ENCODE measurements at regions not wholly inside any gene's neighbourhood (a gene's known extent, or its start where the extent isn't known, plus 50 kb on each side); places are given as distances from the start of the nearest gene placed in this dataset.
A peak's percentile ranks its signal among the peaks of the same experiment; 100 is the strongest.

DNA sequence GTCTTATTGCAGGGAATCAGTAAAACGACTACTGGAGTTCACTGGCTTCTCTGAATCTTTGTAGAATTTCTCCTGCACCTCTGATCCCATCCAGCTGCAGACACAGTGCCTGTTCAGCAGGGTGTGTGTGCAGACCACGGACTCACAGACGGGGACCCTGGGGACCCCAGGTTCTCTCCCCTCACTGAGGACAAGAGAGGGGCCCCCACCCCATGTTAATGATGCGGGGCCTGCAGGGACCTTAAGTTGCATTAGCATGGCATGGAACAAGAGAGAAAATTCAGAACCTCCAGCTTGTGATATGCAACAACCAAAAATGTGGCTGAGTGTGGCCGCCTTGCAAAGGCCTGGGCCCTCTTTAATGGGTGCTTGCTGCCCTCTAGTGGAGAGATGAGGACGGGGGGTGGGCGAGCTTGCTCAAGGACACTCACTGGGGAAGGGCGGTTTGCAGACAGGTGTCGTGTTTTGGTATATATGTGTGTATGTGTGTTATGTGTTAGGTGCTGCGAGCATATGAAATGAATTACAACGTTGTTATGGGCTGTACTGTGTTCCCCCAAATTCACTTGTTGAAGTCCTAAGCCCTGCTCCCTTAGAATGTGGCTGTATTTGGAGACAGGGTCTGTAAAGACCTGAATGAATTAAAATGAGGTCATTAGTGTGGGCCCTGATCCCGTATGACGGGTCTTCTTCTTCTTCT is 84.4 kb upstream of the SEPTIN5 start (continued):
- TF ChIP-seq, protein P1, sequence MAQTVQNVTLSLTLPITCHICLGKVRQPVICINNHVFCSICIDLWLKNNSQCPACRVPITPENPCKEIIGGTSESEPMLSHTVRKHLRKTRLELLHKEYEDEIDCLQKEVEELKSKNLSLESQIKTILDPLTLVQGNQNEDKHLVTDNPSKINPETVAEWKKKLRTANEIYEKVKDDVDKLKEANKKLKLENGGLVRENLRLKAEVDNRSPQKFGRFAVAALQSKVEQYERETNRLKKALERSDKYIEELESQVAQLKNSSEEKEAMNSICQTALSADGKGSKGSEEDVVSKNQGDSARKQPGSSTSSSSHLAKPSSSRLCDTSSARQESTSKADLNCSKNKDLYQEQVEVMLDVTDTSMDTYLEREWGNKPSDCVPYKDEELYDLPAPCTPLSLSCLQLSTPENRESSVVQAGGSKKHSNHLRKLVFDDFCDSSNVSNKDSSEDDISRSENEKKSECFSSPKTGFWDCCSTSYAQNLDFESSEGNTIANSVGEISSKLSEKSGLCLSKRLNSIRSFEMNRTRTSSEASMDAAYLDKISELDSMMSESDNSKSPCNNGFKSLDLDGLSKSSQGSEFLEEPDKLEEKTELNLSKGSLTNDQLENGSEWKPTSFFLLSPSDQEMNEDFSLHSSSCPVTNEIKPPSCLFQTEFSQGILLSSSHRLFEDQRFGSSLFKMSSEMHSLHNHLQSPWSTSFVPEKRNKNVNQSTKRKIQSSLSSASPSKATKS (CRISPR knock-in tag; IDR thresholded peaks at IDR 0.05) = no peak
- TF ChIP-seq ZNF431 (CRISPR knock-in tag; IDR thresholded peaks at IDR 0.05) (no peak), TAF1 (IDR thresholded peaks at IDR 0.05; ENCODE audit: control insufficient read depth, extremely low read depth, insufficient read depth, low read length, severe bottlenecking) (peak; percentile 27), MNT (conservative IDR thresholded peaks at IDR 0.05) (peak in 1 of 2 experiments; percentile 68; a peak in 2 of 4 replicates), HCFC1 (IDR thresholded peaks at IDR 0.05; ENCODE audit: low read depth, low read length) (peak; percentile 60), ETV5 (CRISPR knock-in tag; IDR thresholded peaks at IDR 0.05; ENCODE audit: low read depth) (no peak), NELFE (IDR thresholded peaks at IDR 0.05; ENCODE audit: insufficient read depth, insufficient read length) (no peak), MAFF (IDR thresholded peaks at IDR 0.05; ENCODE audit: low read length) (no peak), CHCHD3 (CRISPR knock-in tag; IDR thresholded peaks at IDR 0.05) (0 out of 2 replicates have a peak, but pooled peaks have one; percentile 57), GTF2A2 (tag; IDR thresholded peaks at IDR 0.05) (no peak), ZNF76 (CRISPR knock-in tag; IDR thresholded peaks at IDR 0.05; ENCODE audit: borderline replicate concordance) (0 out of 2 replicates have a peak, but pooled peaks have one; percentile 78), NEUROD1 (IDR thresholded peaks at IDR 0.05; ENCODE audit: borderline replicate concordance, low read depth, low read length, partially characterized antibody) (peak; percentile 81), RBM17 (IDR thresholded peaks at IDR 0.05; ENCODE audit: borderline replicate concordance, low read depth, low read length) (no peak), HIVEP1 (CRISPR knock-in tag; IDR thresholded peaks at IDR 0.05) (0 out of 2 replicates have a peak, but pooled peaks have one; percentile 55), MEF2D (tag; conservative IDR thresholded peaks at IDR 0.05; ENCODE audit: low read depth) (peak; percentile 41; the same call in 1 of the 2 replicates), TCF7 (IDR thresholded peaks at IDR 0.05; ENCODE audit: borderline replicate concordance) (peak; percentile 24; the same call in 1 of the 2 replicates), TBL1XR1 (IDR thresholded peaks at IDR 0.05; ENCODE audit: low read length in 2 of 2) (peak; percentile 54 to 71; a peak in 3 of 4 replicates), HMG20A (CRISPR knock-in tag; conservative IDR thresholded peaks at IDR 0.05) (no peak), ZNF140 (CRISPR knock-in tag; IDR thresholded peaks at IDR 0.05) (no peak), MAZ (CRISPR knock-in tag; conservative IDR thresholded peaks at IDR 0.05 in 1 of 2, IDR thresholded peaks at IDR 0.05 in 1 of 2) (peak; percentile 81 to 96), ZNF717 (CRISPR knock-in tag; IDR thresholded peaks at IDR 0.05) (no peak)
